T-helper 2 cell (primary cell): ENCODE measurements at regions not wholly inside any gene's neighbourhood (a gene's known extent, or its start where the extent isn't known, plus 50 kb on each side); places are given as distances from the start of the nearest gene placed in this dataset.
A peak's percentile ranks its signal among the peaks of the same experiment; 100 is the strongest.

Source experiments
- DNase-seq, 5 experiments: peaks; one replicate each; pipeline versions ENCODE4 v3.0.0 to v3.0.0-alpha.2; 2012 to 2022

DNA sequence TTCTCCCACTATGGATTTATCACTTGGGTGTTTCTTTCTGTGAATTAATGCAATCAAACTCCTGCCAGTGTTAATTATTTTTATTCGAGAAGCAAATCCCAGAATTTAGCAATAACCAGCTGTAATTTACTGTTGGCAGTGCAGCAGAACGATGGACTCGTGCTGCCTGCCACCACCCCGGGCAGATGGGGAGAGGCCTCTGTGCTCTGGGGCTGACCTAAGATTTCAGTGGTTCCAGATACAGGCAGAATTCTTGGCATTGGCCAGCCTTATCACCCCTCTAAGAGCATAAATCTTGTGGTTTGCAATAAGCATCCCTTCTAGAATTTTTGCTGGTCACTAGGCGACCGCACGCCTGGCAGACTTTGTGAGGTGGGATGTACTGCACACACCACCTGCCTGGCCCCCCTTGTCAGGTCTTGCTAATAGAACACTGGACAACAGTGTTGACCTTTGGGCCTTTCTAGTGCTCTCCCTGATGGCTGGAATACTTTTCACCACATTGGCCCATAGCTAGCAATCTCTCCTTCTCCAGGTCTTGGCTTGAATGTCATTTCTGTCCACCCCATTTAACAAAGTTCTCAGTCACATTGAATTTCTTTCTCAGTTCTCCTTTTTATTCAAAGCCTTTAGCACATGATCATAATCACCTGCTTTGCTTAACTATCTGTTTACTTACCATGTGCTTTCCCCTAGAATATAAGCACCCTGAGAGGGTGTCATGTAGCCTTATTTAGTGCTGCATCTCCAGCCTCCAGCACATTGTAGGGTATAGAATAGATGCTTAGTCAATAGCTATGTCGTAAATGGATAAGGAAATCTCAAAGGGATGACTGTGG lies 122.1 kb upstream of the DYNLRB2 start:
- DNase-seq = no peak

DNA sequence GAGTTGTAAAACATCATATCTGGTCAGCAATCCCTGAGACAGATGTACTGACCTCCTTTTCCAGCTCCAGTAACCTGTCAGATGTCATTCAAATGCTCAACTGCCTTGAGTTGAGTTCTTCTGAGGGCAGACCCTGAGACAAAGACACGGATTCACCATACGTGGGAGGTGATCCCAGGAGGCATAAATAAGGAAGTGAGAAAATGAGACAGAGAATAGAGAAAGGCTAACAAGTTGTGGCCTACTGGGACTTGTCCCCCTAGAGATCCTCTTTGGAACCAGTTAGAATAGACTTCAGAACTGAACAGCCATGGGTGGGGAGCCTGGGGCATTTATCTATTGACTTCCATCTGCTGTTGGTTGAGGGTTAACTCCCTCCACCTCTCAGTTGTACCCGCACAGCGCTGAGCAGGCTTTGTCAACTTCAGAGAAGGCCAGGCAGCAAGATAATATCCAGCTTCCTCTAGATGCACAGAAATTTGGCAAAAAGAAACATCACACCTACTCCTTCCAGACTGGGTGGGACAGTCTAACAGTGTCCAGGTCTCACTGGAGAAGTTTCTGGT lies 123.0 kb upstream of the DYNLRB2 start:
- no peak for DNase-seq

DNA sequence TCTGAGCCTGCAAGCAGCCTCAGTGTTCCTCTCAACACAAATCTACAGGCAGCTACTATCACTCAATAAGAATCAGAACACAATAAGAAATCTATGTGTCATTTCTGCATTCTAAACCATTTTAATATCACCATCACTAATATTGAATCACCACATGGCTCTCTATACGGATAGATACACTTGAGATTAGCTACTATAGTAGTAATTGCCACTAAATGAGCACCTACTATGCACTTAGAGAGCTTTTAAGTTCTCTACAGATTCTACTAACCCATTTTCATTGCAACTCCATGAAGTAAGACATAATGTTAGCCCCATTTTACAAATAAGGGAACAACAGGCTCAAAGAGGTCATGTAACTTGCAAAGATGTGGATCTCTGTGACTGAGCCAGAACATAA lies 132.8 kb upstream of the DYNLRB2 start:
- DNase-seq = no peak

DNA sequence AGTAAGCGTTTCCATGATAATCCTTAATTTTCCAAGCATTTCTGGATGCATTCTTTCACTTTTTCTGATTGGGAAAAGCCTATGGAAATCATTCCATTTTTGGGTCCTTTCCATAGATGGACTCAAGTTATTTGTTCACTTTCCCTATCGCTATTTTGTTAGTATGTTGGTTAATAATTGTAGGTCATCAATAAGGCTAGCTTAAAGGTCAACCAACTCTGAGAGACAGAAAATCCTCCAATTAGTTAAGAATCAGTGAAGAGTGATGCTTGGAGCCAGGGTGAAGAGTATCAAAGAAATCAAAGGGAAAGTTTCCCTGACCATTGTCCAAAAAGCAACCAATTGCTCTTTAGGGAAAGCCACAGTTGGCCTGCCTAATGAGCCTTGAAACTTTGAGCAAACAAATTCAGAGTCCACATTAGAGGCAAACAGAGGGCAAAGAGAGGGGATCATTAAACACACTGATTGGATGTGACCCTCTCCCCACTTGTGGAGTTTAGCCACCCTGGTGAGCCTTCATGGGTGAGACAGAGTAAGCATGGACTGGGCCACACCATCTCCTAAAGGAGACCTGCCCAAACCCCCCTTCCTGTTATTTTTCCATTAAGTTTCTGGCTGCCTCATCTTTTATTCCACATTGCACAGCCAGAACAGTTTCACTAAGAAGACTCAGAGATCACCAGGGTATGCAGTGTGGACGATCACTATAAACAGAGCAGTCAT lies 133.4 kb upstream of the DYNLRB2 start:
- DNase-seq = no peak

DNA sequence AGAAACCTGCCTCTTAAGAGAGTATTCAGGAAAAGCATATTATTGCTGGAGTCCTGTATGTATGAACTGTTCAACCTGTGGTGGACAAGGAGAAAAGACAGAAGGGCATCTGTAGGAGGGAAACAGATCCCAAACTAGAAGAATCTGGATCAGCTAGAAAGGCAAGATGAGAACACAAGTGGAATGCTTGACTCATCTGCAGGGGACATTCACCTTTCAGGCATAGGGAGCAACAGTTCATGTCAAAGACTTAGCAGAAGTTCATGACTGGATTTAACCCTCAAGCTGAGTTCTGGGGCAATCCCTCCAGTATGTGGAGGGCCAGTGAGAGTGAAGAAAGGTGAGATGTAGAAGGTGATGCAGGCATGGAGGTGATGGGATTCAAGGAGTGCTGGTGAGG lies 135.9 kb upstream of the DYNLRB2 start:
- no peak for DNase-seq

DNA sequence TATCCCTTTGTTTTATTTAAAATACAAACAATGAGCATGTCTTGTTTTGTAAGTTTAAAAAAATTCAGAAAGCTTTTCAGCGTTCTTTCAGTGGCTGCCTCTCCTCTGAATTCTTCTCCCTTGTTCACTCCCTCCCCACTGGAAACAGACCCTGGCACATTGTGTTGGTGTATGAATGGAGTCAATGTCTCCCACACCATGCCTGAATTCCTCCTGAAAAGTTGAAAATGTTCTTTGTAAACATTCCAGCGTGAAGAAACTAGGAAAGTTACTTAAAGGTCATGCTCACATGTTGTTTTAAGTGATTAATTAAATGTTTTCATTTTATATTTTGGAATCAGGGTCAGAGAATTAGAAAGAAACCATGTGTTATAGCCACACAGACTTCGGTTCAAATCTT lies 136.9 kb upstream of the DYNLRB2 start:
- DNase-seq = no peak

DNA sequence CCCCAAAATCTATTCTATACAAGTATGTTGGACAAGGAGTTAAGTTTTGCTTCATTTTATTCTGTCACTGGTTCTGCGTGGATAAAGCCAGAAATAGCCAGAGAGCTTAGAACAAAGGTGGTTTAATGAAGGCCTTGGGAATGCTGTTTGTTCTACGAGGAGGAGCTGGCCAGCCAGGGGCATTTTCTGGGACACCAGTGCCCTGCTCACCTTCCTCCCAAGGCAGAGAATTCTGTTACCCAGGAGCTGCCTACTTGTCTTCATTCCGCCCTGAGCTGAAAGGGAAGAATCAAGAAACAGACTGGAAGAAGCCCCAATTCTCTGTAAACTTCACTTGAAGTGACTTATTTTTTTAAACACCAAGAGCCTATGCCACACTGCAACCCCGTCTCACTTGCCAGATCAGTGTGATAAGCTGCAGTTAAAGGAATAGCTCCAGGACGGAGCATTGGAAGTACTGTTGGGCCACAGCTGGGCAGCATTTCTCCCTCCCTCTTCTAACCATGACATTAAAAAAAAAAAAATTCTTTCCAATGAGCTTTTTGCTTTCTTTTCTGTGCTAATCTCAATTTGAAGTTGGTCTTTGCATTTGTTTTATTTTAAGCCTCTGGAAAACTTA lies 149.8 kb upstream of the DYNLRB2 start:
- no peak for DNase-seq

DNA sequence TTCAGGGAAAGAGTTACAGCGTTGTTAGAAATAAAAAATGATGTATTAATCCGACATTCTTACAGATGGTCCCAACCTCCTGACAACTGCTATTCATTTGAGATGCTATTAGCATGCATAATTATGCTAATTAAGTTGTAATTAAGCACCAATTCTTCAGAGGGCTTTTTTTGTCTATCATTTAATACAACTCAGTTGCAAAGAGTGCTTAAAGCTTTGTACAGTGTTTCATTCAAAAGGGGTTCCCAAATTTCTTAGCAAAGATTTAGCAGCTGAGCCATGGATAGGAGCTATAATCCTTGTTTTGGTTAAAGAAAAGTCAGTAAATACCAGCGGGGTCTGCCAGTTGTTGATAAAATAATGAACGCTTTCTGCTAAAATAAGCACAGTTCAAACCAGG lies 150.7 kb upstream of the DYNLRB2 start:
- DNase-seq = no peak

DNA sequence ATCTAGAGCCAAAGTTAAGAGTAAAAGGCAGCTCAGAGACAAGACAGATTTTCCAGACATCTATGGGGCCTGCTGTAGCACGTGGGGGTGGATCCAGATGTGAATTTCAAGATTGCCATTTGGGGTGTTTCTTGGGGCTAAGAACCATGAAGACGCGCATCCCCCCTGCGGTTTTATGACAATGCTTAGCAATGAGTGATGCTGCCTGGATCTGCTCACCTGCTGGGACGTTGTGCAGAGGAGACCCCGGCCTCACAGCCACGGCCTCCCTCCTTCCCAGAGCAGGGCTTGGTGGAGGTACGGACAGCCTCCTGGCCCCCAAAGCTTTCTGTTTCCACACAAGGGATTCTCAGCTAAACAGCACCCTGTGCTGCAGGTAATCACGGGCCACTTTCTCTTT lies 151.5 kb upstream of the DYNLRB2 start:
- DNase-seq = no peak

DNA sequence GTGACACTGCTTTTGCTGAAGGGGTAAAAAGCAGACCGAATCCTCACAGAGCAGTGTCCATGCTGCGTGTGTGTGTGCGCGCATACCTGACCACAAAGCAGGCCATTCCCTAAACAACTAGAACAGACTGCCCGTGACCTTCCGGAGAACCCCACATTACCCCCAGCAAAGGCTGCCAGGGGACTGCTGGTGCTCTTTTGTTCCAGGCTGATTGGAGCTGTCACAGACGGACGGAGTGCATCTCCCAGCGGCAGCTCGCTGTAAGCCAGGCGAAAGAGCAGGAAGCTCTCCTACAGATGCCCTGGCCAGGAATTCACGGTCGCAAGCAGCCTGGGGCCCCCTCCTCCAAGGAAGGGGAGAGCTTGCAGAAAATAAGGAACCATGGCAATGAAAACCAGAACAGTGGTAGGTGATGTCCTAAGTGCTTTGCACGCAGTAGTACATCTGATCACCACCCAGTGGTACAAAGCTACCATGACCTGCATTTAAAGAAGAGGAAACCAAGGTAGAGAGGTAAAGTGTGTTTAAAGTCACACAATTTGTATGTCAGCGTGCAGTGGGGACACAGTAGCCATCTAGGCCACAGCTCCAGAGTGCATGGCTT lies 153.4 kb upstream of the DYNLRB2 start:
- no peak for DNase-seq

DNA sequence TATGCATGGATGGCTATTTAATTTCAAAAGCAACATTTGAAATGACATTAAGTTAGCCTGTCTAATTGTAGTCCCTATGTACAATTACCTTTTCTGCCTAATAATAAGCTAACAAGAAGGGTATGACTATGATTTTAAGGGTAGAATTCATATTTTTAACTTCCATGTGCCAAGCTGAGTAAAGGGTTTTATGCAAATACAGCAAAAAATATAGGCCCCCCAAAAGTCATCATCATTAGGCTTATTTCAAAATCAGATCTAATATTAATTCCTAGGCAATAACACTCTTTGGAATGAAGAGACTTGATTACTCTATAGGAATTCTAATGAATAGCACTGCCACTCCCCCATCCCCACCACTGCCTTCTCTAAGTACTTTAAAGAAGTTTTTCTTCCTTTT lies 155.9 kb upstream of the DYNLRB2 start:
- DNase-seq = no peak

DNA sequence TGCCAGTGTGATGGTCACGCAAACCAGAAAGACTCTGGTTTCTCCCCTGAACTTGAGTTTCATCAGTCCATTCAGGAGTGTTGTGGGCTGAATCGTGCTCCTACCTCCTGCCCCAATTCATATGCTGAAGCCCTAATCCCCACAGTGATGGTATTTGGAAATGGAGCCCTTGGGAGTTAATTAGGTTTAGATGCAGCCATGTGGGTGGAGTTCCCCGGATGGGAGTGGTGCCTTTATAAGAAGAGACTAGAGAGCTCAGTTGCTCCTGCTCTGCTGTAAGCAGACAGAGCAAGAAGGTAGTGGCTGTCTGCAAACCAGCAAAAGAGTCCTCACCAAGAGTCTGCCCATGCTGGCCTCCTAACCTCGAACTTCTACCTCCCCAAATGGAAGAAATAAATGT lies 160.3 kb upstream of the DYNLRB2 start:
- no peak for DNase-seq

DNA sequence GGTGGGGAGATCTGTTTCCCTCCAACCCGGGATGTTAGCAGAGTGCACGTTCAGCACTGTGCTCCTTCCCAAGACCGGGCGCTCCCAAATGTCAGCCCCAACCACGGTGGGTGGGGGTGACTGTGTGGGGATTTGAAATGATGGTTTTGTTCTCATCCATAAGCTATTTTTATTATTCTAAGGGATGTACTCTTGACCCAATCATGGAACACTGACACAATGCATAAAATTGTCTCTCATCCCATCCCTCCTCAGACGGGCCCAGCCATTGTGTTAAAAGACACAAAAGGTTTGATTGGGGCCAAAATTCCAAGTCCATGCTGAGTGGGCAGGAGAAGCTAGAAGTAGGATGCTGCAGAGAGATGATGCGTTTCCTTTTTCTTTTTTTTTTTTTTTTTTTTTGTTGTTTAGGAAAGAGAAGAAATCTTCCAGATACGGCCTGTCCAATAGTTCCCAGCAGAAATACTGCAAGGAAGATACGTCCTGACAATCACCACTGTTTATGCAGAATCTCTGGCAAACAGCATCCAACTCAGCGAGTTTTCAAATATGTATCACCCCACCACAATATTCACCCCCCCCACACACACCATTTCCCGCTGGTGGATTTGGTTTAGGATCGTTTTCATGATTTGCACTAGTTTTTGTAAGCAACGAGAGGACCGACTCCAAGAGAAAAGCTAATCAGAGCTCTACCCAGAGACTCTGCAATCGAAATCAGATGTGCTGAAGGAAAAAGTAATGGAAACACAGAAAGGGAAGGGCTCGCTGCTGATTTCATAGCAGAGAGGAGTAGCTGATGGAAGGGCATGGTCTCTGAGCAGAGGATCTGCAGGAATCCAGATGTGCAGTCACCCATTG lies 163.5 kb upstream of the DYNLRB2 start:
- no peak for DNase-seq

DNA sequence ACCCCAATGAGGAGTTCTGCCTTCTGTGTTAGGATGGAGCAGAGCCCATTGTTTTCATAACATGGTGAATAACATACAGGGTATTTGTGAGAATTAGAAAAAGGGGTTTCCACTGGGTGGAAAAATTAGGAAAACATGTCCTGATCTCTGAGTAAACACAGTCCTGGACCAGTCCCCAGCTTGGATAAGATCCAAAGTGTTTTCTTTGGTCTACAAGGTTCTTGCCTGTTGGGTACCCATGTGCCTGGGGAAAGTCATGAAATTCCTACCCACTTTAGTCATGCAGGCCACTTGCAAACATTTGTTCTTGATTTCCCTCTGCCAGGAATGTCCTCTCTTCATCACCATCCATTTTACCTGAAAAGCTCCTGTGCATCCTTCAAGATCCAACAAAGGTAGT lies 164.8 kb upstream of the DYNLRB2 start:
- no peak for DNase-seq

DNA sequence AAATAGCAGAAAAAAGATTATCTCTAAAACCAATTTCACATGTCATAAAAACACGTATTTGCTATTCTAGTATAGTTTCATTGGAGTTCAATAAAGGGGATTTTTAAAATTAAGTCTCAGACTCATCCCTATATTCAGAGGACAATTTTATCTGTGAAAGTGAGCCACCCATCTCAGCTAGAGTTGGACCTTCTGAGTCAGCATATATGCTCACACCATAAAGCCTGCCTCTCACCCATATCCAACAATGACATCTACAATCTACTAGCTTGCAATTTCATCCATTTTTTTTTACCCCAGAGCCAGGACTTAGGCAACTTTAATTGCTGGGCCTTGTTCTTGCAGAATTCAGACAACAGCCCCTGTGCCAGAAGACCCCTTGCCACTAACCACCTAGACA lies 165.3 kb upstream of the DYNLRB2 start:
- no peak for DNase-seq

DNA sequence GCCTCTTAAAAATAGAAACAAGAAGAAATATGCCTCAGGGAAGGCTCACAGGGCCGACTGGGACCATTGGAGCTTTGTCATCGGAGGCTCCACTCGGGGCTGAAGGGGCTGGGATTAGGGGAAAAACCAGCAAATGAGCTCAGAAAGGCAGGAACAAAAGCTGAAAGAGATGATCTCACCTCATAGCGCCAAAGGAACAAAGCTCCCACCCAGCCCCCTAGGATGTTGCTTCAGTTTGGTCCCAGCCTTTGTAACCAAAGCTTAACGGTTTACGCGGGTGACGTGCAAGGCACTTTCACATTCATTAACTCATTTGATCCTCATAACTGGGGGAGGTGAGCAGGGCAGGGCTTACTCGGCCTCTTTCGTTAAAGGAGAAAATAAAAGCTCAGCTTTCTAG lies 168.5 kb upstream of the DYNLRB2 start:
- no peak for DNase-seq

DNA sequence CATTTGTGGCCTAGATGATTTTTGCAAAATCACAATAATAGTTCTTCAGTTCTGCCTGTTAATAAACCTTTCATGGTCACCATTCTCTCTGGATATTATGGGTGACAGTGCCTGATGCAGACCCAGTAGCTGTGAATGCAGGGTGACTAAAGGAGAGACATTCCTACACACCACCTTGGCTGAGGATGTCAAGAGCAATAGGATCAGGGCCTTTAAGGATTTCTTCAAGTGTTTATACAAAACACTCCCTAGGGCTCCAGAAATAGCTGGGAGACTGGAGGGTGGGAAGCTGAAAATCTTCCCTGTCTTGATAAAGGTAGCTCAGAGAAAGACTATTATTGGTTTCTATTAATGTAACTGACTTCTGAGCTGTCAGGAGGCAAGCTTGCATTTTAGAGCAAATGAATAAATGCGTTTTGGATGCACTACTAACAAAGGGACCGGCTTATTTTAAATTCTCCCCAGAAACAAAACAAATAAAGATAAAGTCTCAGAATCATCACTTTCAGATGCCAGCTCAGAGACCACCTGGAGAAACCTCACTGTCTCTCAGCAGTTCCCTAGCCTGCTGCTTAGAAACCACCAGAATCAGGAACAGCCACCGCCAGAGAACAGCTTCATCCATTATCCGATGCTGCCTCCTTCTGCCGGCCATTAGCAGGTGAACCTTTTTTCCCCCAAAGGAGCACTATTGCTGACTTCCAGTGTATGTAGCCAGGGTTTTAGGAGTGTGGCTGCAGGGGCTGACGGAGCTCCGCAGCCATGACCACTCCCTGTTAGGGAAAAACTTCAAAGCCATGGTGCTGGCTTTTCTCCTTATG lies 171.4 kb upstream of the DYNLRB2 start:
- peak in 1 of 5 experiments; percentile 10 for DNase-seq

DNA sequence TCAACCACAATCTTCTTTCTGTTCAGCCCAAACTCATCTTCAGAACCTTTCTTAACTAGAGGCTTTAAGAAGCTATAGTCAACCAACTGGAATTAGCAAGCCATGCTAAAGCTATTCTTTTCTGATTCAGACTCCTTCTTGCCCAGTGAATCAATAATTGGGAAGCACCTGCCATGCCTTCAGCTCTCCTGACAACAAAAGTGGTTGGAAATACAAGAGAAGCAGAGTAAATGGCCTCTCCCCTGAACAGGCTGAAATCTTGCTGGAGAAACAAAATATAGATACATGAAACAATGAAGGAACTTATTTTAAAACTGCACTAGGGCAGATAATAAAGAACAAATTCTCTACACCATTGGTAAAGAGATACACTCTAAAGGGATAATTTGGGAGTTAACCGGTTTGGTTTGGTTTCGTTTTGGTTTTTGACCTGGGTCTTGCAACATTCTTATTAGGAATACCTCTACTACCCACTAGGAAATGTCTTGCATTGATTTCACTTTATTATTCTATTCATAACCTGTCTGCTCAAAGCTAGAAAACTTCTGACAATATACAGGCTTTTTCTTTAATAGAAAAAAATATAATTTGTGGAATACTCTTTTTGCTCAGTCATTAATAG lies 173.6 kb upstream of the DYNLRB2 start:
- DNase-seq = no peak

DNA sequence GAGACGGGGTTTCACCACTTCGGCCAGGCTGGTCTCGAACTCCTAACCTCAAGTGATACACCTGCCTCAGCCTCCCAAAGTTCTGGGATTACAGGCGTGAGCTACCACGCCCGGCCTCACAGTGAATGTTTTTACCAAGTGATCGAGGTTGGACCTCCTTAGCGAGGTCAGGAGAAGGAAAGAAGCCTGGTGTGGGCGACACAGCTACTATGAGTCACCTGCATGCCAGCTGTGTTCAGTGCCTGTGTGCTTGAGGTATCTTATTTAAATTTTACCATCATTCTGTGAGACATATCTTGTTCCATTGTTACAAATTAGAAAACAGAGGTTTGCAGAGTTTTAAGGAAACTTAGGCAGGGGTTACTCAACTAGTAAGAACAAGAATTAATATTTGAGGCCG lies 174.8 kb upstream of the DYNLRB2 start:
- DNase-seq = no peak

DNA sequence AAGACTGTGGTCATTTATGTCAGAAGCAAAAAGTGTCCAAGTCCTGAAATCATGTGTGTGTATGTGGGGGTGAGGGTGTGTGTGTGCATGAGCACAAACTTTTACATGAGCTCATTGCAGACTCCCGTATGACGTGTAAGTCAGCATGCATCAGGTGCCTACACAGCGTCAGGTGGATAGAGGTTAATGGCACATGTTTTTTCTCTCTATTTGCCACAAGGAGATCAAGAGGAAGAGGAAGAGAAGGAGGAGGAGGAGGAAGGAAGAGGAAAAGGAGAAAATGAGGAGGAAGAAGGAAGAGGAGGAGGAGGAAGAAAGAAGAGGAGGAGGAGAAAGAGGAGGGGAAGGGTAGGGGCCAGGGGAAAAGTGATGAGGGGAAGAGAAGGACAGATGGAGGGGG lies 178.0 kb upstream of the DYNLRB2 start:
- no peak for DNase-seq

DNA sequence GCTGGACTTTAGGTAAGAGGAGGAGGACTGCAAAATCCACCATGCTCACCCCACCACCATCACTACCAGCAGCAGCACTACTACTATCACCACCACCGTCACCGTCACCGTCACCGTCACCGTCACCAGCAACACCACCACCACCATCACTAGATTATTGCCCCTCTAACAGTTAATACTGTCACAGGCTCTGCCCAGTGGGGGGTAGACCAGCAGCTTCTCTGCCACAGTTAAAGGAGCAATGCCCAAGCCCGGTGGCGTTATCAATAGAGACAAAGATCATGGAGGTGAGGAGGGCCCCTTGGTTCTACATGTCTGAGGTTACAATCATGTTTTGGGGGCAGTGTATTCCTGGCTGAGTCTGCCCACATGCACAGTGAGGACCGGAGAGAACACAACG lies 184.4 kb upstream of the DYNLRB2 start:
- no peak for DNase-seq
